Fibroblast of mammary gland (primary cell): ENCODE measurements at regions not wholly inside any gene's neighbourhood (a gene's known extent, or its start where the extent isn't known, plus 50 kb on each side); places are given as distances from the start of the nearest gene placed in this dataset.
A peak's percentile ranks its signal among the peaks of the same experiment; 100 is the strongest.

Experiments used
- DNase-seq: peaks from one replicate; pipeline ENCODE4 v3.0.0-alpha.2; 2010; ENCODE audit warnings: low read depth
- H3K4me3 ChIP-seq: 2 replicates; pipeline ENCODE4 v1.5.1; 2011; ENCODE audit warnings: low read depth, mild to moderate bottlenecking, low read length, moderate library complexity; ENCODE audit not compliant: control insufficient read depth
- CTCF ChIP-seq: conservative IDR thresholded peaks from 2 replicates; pipeline ENCODE4 v1.5.1; 2011; ENCODE audit warnings: low read depth, low read length, inconsistent platforms; ENCODE audit not compliant: control insufficient read depth, insufficient read depth

DNA sequence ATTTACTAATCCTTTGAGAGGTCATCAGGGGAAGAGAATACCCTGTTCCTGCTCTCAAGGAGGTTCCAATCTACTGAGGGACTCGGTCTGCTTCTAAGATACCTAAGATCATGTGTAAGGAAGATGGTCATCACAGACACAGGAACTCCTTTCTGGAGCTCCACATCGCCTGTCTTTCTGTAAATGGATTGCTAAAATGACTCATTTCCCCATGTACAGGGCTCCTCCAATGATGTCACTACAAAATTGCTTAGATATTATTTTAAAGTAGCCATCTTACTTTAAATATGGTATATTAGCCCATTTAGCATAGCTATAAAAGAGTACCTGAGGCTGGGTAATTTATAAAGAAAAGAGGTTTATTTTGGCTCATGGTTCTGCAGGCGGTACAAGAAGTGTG lies 206.1 kb upstream of the PROK2 start:
- no peak for TF ChIP-seq CTCF
- H3K4me3 ChIP-seq: no peak overlapping the region
- peak; percentile 78 for DNase-seq

GRCh38 chr3:71990545-71990944 lies 205.6 kb upstream of the PROK2 start:
- TF ChIP-seq CTCF: no peak
- H3K4me3 ChIP-seq: no peak overlapping the region
- DNase-seq: no peak

- no peak overlapping the region for H3K4me3 ChIP-seq
- no peak for TF ChIP-seq CTCF
- peak; percentile 95 for DNase-seq
Measured at GRCh38 chr3:71989165-71989564, 204.2 kb upstream of the PROK2 start.

DNA sequence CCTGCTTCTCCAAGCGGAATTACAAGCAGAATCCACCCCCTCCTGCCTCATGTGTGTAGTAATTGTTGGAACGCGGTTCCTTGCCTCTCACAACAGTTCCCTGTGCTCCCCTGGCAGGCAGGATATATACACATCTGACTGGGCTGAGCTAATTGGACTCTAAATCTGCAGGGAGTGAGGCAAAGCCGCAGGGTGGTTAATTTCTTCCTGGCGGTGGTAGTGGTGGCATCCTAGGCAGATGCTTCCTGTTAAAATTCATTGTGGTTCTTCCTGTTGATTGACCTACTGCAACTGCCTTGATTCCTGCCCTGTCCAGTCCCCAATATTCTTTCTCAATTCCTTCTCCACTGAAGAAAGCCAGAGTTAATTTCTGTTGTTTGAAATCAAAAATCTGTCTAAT lies 202.9 kb upstream of the PROK2 start:
- TF ChIP-seq CTCF: no peak
- peak; percentile 79 for DNase-seq
- H3K4me3 ChIP-seq: no peak overlapping the region

DNA sequence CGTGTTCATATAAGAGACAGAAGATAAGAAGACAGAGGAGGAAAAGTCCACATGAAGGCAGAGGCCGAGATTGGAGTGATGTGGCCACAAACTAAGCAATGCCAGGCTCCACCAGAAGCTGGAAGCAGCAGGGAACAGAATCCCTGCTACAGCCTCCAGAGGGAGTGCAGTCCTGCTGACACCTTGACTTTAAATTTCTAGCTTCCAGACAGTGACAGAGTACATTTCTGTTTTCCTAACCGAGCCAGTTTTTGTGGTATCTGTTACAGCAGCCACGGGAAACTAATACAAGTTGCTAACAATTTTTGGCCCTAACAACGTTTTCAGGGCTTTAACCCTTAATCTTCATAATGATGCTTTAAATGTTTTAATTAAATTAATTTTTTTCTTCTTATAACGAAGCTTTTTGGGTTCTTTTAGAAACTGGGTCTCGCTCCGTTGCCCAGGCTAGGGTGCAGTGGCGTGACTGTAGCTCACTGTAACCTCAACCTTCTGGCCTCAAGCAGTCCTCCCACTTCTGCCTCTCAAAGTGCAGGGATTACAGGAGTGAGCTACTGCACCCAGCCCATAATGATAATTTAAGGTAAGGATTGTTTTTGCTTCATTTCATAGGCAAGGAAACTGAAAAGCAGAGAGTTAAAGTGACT lies 202.3 kb upstream of the PROK2 start:
- TF ChIP-seq CTCF: peak; percentile 47
- no peak overlapping the region for H3K4me3 ChIP-seq
- DNase-seq: peak; percentile 60

DNA sequence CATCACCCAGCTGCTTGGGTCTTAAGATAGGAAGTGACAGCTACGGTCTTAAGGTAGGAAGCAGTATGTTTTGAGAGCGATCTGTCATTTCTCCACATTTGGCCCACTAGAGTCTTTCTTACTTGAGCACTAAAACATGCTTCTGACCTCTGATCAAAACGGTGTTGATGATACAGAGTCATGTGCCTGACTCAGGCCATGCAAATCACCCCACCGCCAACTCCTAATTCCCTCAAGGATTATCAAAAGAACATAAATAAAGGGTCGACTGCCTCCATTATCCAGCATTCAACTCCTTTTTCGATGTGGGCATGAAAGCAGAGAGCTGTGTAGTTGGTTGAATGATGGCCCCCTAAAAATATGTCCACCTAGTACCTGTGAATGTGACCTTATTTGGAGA lies 201.7 kb upstream of the PROK2 start:
- DNase-seq: peak; percentile 52
- H3K4me3 ChIP-seq: no peak overlapping the region
- TF ChIP-seq CTCF: no peak
